Left hindlimb (tissue), 1 donor: ENCODE measurements at regions not wholly inside any gene's neighbourhood (a gene's known extent, or its start where the extent isn't known, plus 50 kb on each side); places are given as distances from the start of the nearest gene placed in this dataset.

Experiments used
- DNase-seq: peaks from one replicate; pipeline ENCODE4 v3.0.0-alpha.2; 2018

- no peak for DNase-seq
Observed at GRCh38 chr2:177314722-177315264, 50.3 kb upstream of the NFE2L2 start.

GRCh38 chr2:177315364-177315763 lies 50.8 kb upstream of the NFE2L2 start:
- no peak for DNase-seq

- DNase-seq: no peak
Observed at GRCh38 chr2:177316756-177317155, 52.2 kb upstream of the NFE2L2 start.

DNA sequence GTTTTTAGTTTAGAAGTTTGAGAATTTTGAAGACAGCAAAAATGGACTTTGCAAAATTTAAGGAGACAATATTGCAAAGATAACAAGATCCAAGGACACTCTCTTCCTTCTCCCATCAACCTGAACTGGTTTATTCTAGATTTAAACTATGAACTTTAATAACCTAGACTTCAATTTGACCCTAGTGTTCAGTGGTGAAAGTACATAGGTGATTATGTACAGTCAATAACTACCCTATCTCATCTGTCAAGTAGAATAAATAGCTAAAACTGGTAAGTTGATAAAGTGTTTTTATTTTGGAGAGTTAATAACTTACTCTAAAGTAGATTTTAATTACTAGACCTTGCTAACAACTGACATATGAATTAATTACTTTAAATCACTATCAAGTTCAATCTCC lies 52.9 kb upstream of the NFE2L2 start:
- DNase-seq: no peak

DNA sequence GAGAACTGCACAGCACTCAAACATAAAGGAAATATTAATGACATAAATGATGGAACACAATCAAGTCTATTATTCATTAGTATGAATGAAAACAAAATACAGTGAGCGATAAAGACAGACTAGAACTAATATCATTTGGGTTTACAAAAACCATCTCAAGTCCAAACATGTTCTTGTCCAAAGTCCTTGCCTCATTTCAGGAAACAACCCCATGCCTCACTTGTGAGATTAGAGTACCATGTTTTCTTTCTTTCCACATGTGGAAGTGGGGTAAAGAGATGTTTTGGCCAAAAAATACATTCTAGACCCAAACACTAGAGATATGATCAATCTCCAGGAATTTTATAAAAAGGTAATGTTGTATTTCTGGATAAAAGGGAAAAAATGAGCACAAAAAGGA lies 53.3 kb upstream of the NFE2L2 start:
- DNase-seq: no peak

DNA sequence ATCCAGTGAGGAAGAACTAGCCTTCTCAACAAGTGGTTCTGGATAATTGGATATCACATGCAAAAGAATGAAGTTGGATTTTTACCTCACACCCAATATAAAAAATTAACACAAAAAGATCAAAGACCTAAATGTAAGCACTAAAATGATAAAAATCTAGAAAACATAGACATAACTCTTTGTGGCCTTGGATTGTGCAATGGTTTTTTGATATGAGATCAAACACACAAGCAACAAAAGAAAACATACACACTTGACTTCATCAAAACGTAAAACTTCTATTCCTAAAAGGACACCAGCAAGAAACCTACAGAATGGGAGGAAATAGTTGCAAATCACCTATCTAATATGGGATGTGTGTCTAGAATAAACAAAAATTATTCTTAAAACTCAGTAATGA lies 54.1 kb upstream of the NFE2L2 start:
- no peak for DNase-seq

DNA sequence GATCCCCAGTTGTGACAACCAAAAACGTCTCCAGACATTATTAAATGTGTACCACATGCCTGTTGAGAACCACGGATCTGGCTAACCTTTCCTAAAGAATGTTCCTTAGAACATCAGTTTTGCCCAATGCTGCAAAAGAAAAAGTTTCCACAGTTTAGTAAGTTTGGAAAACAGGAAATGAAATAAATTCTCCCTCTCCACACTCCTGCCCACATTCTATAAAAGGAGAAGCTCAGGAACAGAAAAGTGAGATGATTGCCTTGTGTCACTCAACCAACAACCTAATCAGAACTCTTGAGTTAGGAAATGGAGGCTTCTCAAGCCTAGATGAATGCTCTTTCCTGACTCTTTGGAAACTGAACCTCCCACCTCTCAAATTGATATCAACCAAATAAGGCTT lies 56.1 kb upstream of the NFE2L2 start:
- no peak for DNase-seq

GRCh38 chr2:177322801-177323261 lies 58.3 kb upstream of the NFE2L2 start:
- DNase-seq: no peak

- no peak for DNase-seq
Observed at GRCh38 chr2:177324797-177325196, 60.3 kb upstream of the NFE2L2 start.

DNA sequence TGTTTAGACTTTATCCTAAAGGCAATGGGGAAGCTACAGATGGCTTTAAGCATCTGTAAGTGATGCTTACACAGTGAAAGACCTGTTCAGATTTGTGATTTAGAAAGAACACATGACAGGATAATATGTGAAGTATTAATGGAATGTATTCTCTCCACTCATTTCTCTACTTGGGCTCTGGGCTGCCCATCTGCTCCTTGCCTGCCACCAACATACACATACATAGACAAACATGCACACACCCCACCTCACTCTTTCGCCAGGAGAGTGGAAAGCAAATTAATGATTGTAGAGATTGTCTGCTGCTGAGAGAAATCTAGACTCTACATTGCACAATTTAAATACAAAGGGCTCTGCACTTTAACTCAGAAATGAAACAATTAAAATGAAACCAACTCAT lies 61.0 kb upstream of the NFE2L2 start:
- DNase-seq: no peak

- DNase-seq: no peak
Observed at GRCh38 chr2:177326005-177326404, 61.5 kb upstream of the NFE2L2 start.

- no peak for DNase-seq
Observed at GRCh38 chr2:177326591-177326990, 62.1 kb upstream of the NFE2L2 start.

- no peak for DNase-seq
Observed at GRCh38 chr2:177327009-177327408, 62.5 kb upstream of the NFE2L2 start.

GRCh38 chr2:177328056-177328455 lies 63.5 kb upstream of the NFE2L2 start:
- DNase-seq: no peak

- no peak for DNase-seq
Observed at GRCh38 chr2:177329064-177329463, 63.5 kb upstream of the AGPS start.

GRCh38 chr2:177331466-177331997 lies 61.0 kb upstream of the AGPS start:
- DNase-seq: no peak

GRCh38 chr2:177332026-177332991 lies 60.3 kb upstream of the AGPS start:
- peak; percentile 50 for DNase-seq

- DNase-seq: no peak
Observed at GRCh38 chr2:177332992-177333388, 59.6 kb upstream of the AGPS start.

DNA sequence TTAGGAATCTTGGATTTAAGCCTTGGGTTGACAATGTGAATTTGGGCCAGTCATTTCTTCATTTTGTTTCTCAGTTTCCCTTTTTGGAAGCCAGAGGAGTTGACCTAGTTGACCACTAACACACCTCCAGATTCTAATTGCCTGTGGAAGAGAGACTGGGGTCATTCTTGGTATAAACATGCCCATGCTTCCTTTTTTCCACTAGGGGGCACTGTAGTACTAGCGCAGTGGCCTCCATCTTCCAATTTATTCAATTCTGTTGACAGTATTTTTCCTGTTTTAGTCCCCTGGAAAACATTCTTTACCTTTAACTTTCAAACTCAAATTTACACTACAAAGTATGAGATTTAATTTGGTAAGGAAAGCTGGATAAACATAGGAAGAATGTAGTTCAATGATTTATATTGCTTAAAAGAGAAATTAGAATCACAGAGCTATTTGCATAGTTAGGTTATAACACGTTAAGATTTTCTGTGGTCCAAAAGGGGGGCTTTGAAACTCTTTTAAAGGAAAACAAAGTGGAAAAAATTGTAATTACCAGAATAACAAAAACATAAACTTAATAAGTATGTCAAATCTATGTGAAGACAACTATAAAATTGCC lies 57.5 kb upstream of the AGPS start:
- no peak for DNase-seq

GRCh38 chr2:177335917-177336450 lies 56.6 kb upstream of the AGPS start:
- DNase-seq: no peak

- no peak for DNase-seq
Observed at GRCh38 chr2:177338177-177338721, 54.3 kb upstream of the AGPS start.

DNA sequence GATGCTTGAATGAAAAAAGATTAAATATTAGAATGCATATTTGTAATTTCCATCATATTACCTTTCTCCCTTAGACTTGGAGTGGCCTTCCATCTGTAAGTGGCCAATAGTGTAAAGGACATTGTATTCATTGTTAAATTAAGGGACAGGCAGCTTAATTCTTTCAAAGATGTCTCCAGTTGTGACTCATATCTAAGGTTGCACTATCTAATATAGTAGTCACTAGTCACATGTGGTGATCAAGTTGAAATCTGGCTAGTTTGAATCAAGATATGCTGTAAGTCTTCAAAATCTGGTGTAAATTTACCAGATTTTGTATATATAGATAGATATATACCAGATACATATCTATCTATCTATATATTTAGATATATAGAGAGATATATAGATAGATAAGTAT lies 52.4 kb upstream of the AGPS start:
- no peak for DNase-seq

DNA sequence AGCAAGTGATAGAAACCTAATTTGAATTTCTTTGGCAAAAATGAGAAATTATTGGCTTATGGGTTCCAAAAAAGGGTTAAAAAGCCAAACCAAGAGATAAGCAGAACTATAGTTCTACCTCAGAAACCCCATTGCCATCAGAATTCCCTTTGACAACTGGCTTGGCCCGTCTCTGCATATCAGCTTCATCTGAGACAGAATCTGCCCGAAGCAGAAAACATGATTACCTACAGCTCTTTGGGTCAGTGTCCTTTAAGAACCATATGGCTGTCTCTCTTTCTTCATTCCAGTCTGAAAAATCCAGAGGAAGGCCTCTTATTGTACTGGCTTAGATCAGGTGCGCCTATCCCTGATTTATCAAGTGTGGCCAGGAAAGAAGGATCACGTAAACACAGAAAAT lies 49.8 kb upstream of the AGPS start:
- no peak for DNase-seq
